GM21723 (cell line): ENCODE measurements at regions not wholly inside any gene's neighbourhood (a gene's known extent, or its start where the extent isn't known, plus 50 kb on each side); places are given as distances from the start of the nearest gene placed in this dataset.
A peak's percentile ranks its signal among the peaks of the same experiment; 100 is the strongest.
"Not testable (repeated sequence)": the region's sequence is repeated elsewhere in the genome, so short reads cannot be mapped to it uniquely, and the experiment has no call there.

ENCODE experiments used
- ATAC-seq: cut with Tn5 transposase; IDR thresholded peaks from one replicate; pipeline ENCODE4 v1.9.1; 2021; ENCODE audit warnings: mild to moderate bottlenecking, moderate library complexity; ENCODE audit not compliant: unreplicated experiment

- no peak for ATAC-seq
These were observed 207.9 kb downstream of the HINT1 start for GRCh38 chr5:130957151-130957550.

GRCh38 chr5:130955041-130955440 is 210.0 kb downstream of the HINT1 start:
- no peak for ATAC-seq

GRCh38 chr5:130954336-130954735 is 210.7 kb downstream of the HINT1 start:
- no peak for ATAC-seq

- no peak for ATAC-seq
These were observed 226.0 kb downstream of the HINT1 start for GRCh38 chr5:130939059-130939458.

GRCh38 chr5:130937046-130937445 is 228.0 kb downstream of the HINT1 start:
- ATAC-seq: no peak

- no peak for ATAC-seq
These were observed 241.4 kb downstream of the HINT1 start for GRCh38 chr5:130923543-130924124.

- ATAC-seq: no peak
These were observed 253.0 kb downstream of the HINT1 start for GRCh38 chr5:130912088-130912487.

- ATAC-seq: no peak
These were observed 256.9 kb downstream of the HINT1 start for GRCh38 chr5:130908186-130908585.

- ATAC-seq: not testable (repeated sequence)
These were observed 267.4 kb downstream of the HINT1 start for GRCh38 chr5:130897537-130898195.

GRCh38 chr5:130897181-130897536 is 267.9 kb downstream of the HINT1 start:
- not testable (repeated sequence) for ATAC-seq

- ATAC-seq: no peak
These were observed 268.4 kb downstream of the HINT1 start for GRCh38 chr5:130896636-130897035.

- no peak for ATAC-seq
These were observed 272.1 kb downstream of the HINT1 start for GRCh38 chr5:130893006-130893405.

- ATAC-seq: no peak
These were observed 274.4 kb downstream of the HINT1 start for GRCh38 chr5:130890610-130891009.

GRCh38 chr5:130885691-130886090 is 279.4 kb downstream of the HINT1 start:
- ATAC-seq: no peak

- ATAC-seq: no peak
These were observed 280.0 kb downstream of the HINT1 start for GRCh38 chr5:130885027-130885426.

- ATAC-seq: no peak
These were observed 281.0 kb downstream of the HINT1 start for GRCh38 chr5:130884023-130884422.

- no peak for ATAC-seq
These were observed 289.4 kb downstream of the HINT1 start for GRCh38 chr5:130875656-130876055.

GRCh38 chr5:130874861-130875417 is 290.1 kb downstream of the HINT1 start:
- ATAC-seq: no peak

- peak; percentile 90 for ATAC-seq
These were observed 293.5 kb downstream of the HINT1 start for GRCh38 chr5:130871346-130872086.

GRCh38 chr5:130870691-130871090 is 294.4 kb downstream of the HINT1 start:
- ATAC-seq: no peak

- no peak for ATAC-seq
These were observed 296.7 kb downstream of the HINT1 start for GRCh38 chr5:130868186-130868840.
